ENCODE measurements at regions not wholly inside any gene's neighbourhood (a gene's known extent, or its start where the extent isn't known, plus 50 kb on each side); places are given as distances from the start of the nearest gene placed in this dataset.

GRCh38 chr2:120887320-120887697 is 151.6 kb downstream of the GLI2 start:
- TF ChIP-seq CTCF (IDR thresholded peaks at IDR 0.05 in 2 of 3, conservative IDR thresholded peaks at IDR 0.05 in 1 of 3; ENCODE audit: control insufficient read depth in 2 of 3, extremely low read depth in 1 of 3, insufficient read depth in 1 of 3, low read depth in 3 of 3, low read length in 3 of 3) (no peak), POLR2A (IDR thresholded peaks at IDR 0.05; ENCODE audit: low read depth, low read length) (no peak), RCOR1 (conservative IDR thresholded peaks at IDR 0.05; ENCODE audit: low read depth, low read length) (no peak), ZNF274 (IDR thresholded peaks at IDR 0.05; ENCODE audit: insufficient read depth, insufficient read length) (no peak), GABPA (IDR thresholded peaks at IDR 0.05; ENCODE audit: low read depth) (no peak), SP1 (IDR thresholded peaks at IDR 0.05; ENCODE audit: low read depth, low read length) (no peak), EZH2 (IDR thresholded peaks at IDR 0.05; ENCODE audit: borderline replicate concordance, control insufficient read depth, low read depth, low read length) (no peak)
- TF ChIP-seq, protein P1, sequence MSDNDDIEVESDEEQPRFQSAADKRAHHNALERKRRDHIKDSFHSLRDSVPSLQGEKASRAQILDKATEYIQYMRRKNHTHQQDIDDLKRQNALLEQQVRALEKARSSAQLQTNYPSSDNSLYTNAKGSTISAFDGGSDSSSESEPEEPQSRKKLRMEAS (IDR thresholded peaks at IDR 0.05; ENCODE audit: low read depth, low read length): no peak
- TF ChIP-seq, protein P2, sequence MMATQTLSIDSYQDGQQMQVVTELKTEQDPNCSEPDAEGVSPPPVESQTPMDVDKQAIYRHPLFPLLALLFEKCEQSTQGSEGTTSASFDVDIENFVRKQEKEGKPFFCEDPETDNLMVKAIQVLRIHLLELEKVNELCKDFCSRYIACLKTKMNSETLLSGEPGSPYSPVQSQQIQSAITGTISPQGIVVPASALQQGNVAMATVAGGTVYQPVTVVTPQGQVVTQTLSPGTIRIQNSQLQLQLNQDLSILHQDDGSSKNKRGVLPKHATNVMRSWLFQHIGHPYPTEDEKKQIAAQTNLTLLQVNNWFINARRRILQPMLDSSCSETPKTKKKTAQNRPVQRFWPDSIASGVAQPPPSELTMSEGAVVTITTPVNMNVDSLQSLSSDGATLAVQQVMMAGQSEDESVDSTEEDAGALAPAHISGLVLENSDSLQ (IDR thresholded peaks at IDR 0.05): no peak
